Fibroblast of skin of right quadriceps (primary cell): ENCODE measurements at regions not wholly inside any gene's neighbourhood (a gene's known extent, or its start where the extent isn't known, plus 50 kb on each side); places are given as distances from the start of the nearest gene placed in this dataset.
A peak's percentile ranks its signal among the peaks of the same experiment; 100 is the strongest.

ENCODE experiments used
- DNase-seq: peaks from one replicate; pipeline ENCODE4 v3.0.0-alpha.2; 2013

- no peak for DNase-seq
Measured at GRCh38 chr3:116849261-116849688, 139.7 kb downstream of the TUSC7 start.

- DNase-seq: no peak
Measured at GRCh38 chr3:116852803-116853202, 143.2 kb downstream of the TUSC7 start.

- no peak for DNase-seq
Measured at GRCh38 chr3:116863270-116863770, 153.7 kb downstream of the TUSC7 start.

- peak; percentile 58 for DNase-seq
Measured at GRCh38 chr3:116863822-116864589, 154.4 kb downstream of the TUSC7 start.

GRCh38 chr3:116864590-116864927, 155.0 kb downstream of the TUSC7 start:
- no peak for DNase-seq

GRCh38 chr3:116870379-116870778, 160.8 kb downstream of the TUSC7 start:
- no peak for DNase-seq

GRCh38 chr3:116871905-116872304, 162.3 kb downstream of the TUSC7 start:
- no peak for DNase-seq

- DNase-seq: no peak
Measured at GRCh38 chr3:116872688-116873087, 163.1 kb downstream of the TUSC7 start.

GRCh38 chr3:116873142-116873541, 163.6 kb downstream of the TUSC7 start:
- DNase-seq: no peak

- DNase-seq: no peak
Measured at GRCh38 chr3:116877968-116878367, 168.4 kb downstream of the TUSC7 start.

- DNase-seq: no peak
Measured at GRCh38 chr3:116886202-116886893, 176.8 kb downstream of the TUSC7 start.

GRCh38 chr3:116896116-116896515, 186.5 kb downstream of the TUSC7 start:
- DNase-seq: no peak

- peak; percentile 8 for DNase-seq
Measured at GRCh38 chr3:116897382-116897781, 187.8 kb downstream of the TUSC7 start.

- DNase-seq: no peak
Measured at GRCh38 chr3:116899253-116899652, 189.7 kb downstream of the TUSC7 start.

GRCh38 chr3:116905334-116905733, 195.8 kb downstream of the TUSC7 start:
- DNase-seq: no peak

GRCh38 chr3:116905794-116906193, 196.2 kb downstream of the TUSC7 start:
- no peak for DNase-seq

- no peak for DNase-seq
Measured at GRCh38 chr3:116912116-116912515, 202.5 kb downstream of the TUSC7 start.

GRCh38 chr3:116914004-116914403, 204.4 kb downstream of the TUSC7 start:
- DNase-seq: no peak

- no peak for DNase-seq
Measured at GRCh38 chr3:116916836-116917235, 207.3 kb downstream of the TUSC7 start.

GRCh38 chr3:116920826-116921610, 211.4 kb downstream of the TUSC7 start:
- no peak for DNase-seq

GRCh38 chr3:116927918-116928317, 218.3 kb downstream of the TUSC7 start:
- DNase-seq: no peak

GRCh38 chr3:116929505-116930222, 220.1 kb downstream of the TUSC7 start:
- peak; percentile 2 for DNase-seq

GRCh38 chr3:116930786-116931185, 221.2 kb downstream of the TUSC7 start:
- no peak for DNase-seq
